ENCODE measurements at regions not wholly inside any gene's neighbourhood (a gene's known extent, or its start where the extent isn't known, plus 50 kb on each side); places are given as distances from the start of the nearest gene placed in this dataset.

DNA sequence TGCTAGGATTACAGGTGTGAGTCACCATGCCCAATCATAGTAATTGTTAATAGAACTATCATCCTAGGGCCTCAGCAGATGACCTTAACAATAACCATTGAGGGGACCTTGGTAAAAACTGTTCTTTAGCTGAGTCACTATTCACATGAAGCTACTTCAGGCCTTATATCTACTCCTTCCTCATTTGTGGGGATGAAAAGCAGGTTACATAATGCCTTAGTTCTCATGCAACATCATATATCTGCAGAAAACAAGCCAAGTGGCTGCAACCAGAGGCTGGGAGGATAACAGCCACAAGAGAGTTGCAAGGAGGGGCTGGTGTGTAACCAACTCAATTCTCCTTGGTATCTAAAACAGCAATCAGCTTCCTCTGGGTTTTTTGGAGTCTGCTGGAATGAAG is 445.4 kb downstream of the NBAS start:
- TF ChIP-seq TAF1 (IDR thresholded peaks at IDR 0.05; ENCODE audit: borderline replicate concordance, low read depth, low read length) (no peak), POLR2AphosphoS5 (IDR thresholded peaks at IDR 0.05; ENCODE audit: low read depth, low read length) (no peak)

Measured in GM12892 (cell line).